ENCODE measurements at regions not wholly inside any gene's neighbourhood (a gene's known extent, or its start where the extent isn't known, plus 50 kb on each side); places are given as distances from the start of the nearest gene placed in this dataset.
"Not testable (repeated sequence)": the region's sequence is repeated elsewhere in the genome, so short reads cannot be mapped to it uniquely, and the experiment has no call there.

GRCh38 chr16:29186306-29187220 lies 201.7 kb downstream of the LAT start:
- not testable (repeated sequence) for H3K27ac ChIP-seq (ENCODE audit: low read length); H3K4me3 ChIP-seq (ENCODE audit: low read length); H3K27me3 ChIP-seq (ENCODE audit: control insufficient read depth, insufficient read depth, low read length); H3K36me3 ChIP-seq (ENCODE audit: control insufficient read depth, low read depth, low read length); H3K9ac ChIP-seq (ENCODE audit: low read length); H3K9me3 ChIP-seq (ENCODE audit: control insufficient read depth, low read depth, low read length); H3K4me1 ChIP-seq (ENCODE audit: control insufficient read depth, low read depth, low read length)

GRCh38 chr16:29185872-29186271 lies 201.0 kb downstream of the LAT start:
- not testable (repeated sequence) for H3K4me3 ChIP-seq (ENCODE audit: low read length); H3K9ac ChIP-seq (ENCODE audit: low read length); H3K36me3 ChIP-seq (ENCODE audit: control insufficient read depth, low read depth, low read length); H3K27ac ChIP-seq (ENCODE audit: low read length); H3K9me3 ChIP-seq (ENCODE audit: control insufficient read depth, low read depth, low read length); H3K4me1 ChIP-seq (ENCODE audit: control insufficient read depth, low read depth, low read length); H3K27me3 ChIP-seq (ENCODE audit: control insufficient read depth, insufficient read depth, low read length)

GRCh38 chr16:29184738-29185438 lies 200.0 kb downstream of the LAT start:
- not testable (repeated sequence) for H3K36me3 ChIP-seq (ENCODE audit: control insufficient read depth, low read depth, low read length); H3K9me3 ChIP-seq (ENCODE audit: control insufficient read depth, low read depth, low read length); H3K9ac ChIP-seq (ENCODE audit: low read length); H3K27ac ChIP-seq (ENCODE audit: low read length); H3K27me3 ChIP-seq (ENCODE audit: control insufficient read depth, insufficient read depth, low read length); H3K4me1 ChIP-seq (ENCODE audit: control insufficient read depth, low read depth, low read length); H3K4me3 ChIP-seq (ENCODE audit: low read length)

- H3K4me1 ChIP-seq (ENCODE audit: control insufficient read depth, low read depth, low read length); H3K9ac ChIP-seq (ENCODE audit: low read length); H3K9me3 ChIP-seq (ENCODE audit: control insufficient read depth, low read depth, low read length); H3K4me3 ChIP-seq (ENCODE audit: low read length); H3K27ac ChIP-seq (ENCODE audit: low read length); H3K36me3 ChIP-seq (ENCODE audit: control insufficient read depth, low read depth, low read length); H3K27me3 ChIP-seq (ENCODE audit: control insufficient read depth, insufficient read depth, low read length): not testable (repeated sequence)
Observed at GRCh38 chr16:29182940-29183868, 198.4 kb downstream of the LAT start.

- no peaks in the 10 kb centered on the region for H3K9me3 ChIP-seq (ENCODE audit: control insufficient read depth, low read depth, low read length)
- no peaks in the 10 kb centered on the region for H3K27me3 ChIP-seq (ENCODE audit: control insufficient read depth, insufficient read depth, low read length)
- no peaks in the 10 kb centered on the region for H3K36me3 ChIP-seq (ENCODE audit: control insufficient read depth, low read depth, low read length)
- H3K4me3 ChIP-seq (ENCODE audit: low read length), result no peak overlapping the region
- no peak overlapping the region for H3K9ac ChIP-seq (ENCODE audit: low read length)
- H3K4me1 ChIP-seq (ENCODE audit: control insufficient read depth, low read depth, low read length), result no peaks in the 10 kb centered on the region
- H3K27ac ChIP-seq (ENCODE audit: low read length), result no peak overlapping the region
Observed at GRCh38 chr16:29182501-29182900, 197.6 kb downstream of the LAT start.

- H3K9ac ChIP-seq (ENCODE audit: low read length); H3K4me1 ChIP-seq (ENCODE audit: control insufficient read depth, low read depth, low read length); H3K4me3 ChIP-seq (ENCODE audit: low read length); H3K9me3 ChIP-seq (ENCODE audit: control insufficient read depth, low read depth, low read length); H3K36me3 ChIP-seq (ENCODE audit: control insufficient read depth, low read depth, low read length); H3K27ac ChIP-seq (ENCODE audit: low read length); H3K27me3 ChIP-seq (ENCODE audit: control insufficient read depth, insufficient read depth, low read length): not testable (repeated sequence)
Observed at GRCh38 chr16:29181921-29182411, 197.1 kb downstream of the LAT start.

- H3K4me1 ChIP-seq (ENCODE audit: control insufficient read depth, low read depth, low read length); H3K27ac ChIP-seq (ENCODE audit: low read length); H3K9me3 ChIP-seq (ENCODE audit: control insufficient read depth, low read depth, low read length); H3K4me3 ChIP-seq (ENCODE audit: low read length); H3K9ac ChIP-seq (ENCODE audit: low read length); H3K36me3 ChIP-seq (ENCODE audit: control insufficient read depth, low read depth, low read length); H3K27me3 ChIP-seq (ENCODE audit: control insufficient read depth, insufficient read depth, low read length): not testable (repeated sequence)
Observed at GRCh38 chr16:29181254-29181780, 196.5 kb downstream of the LAT start.

GRCh38 chr16:29180206-29180600 lies 195.4 kb downstream of the LAT start:
- H3K9me3 ChIP-seq (ENCODE audit: control insufficient read depth, low read depth, low read length); H3K4me3 ChIP-seq (ENCODE audit: low read length); H3K27me3 ChIP-seq (ENCODE audit: control insufficient read depth, insufficient read depth, low read length); H3K9ac ChIP-seq (ENCODE audit: low read length); H3K36me3 ChIP-seq (ENCODE audit: control insufficient read depth, low read depth, low read length); H3K27ac ChIP-seq (ENCODE audit: low read length); H3K4me1 ChIP-seq (ENCODE audit: control insufficient read depth, low read depth, low read length): not testable (repeated sequence)

- H3K27ac ChIP-seq (ENCODE audit: low read length); H3K9ac ChIP-seq (ENCODE audit: low read length); H3K4me3 ChIP-seq (ENCODE audit: low read length): not testable (repeated sequence)
Observed at GRCh38 chr16:29179401-29180205, 194.8 kb downstream of the LAT start.

GRCh38 chr16:29177888-29178726 lies 193.3 kb downstream of the LAT start:
- not testable (repeated sequence) for H3K4me1 ChIP-seq (ENCODE audit: control insufficient read depth, low read depth, low read length); H3K4me3 ChIP-seq (ENCODE audit: low read length); H3K27ac ChIP-seq (ENCODE audit: low read length); H3K36me3 ChIP-seq (ENCODE audit: control insufficient read depth, low read depth, low read length); H3K9me3 ChIP-seq (ENCODE audit: control insufficient read depth, low read depth, low read length); H3K9ac ChIP-seq (ENCODE audit: low read length); H3K27me3 ChIP-seq (ENCODE audit: control insufficient read depth, insufficient read depth, low read length)

More at GRCh38 chr16:29179401-29180205, 194.8 kb downstream of the LAT start:
- H3K4me1 ChIP-seq (ENCODE audit: control insufficient read depth, low read depth, low read length); H3K9me3 ChIP-seq (ENCODE audit: control insufficient read depth, low read depth, low read length); H3K27me3 ChIP-seq (ENCODE audit: control insufficient read depth, insufficient read depth, low read length); H3K36me3 ChIP-seq (ENCODE audit: control insufficient read depth, low read depth, low read length): not testable (repeated sequence)

All from iPS-18a (cell line).